PC-9 (cell line): ENCODE measurements at regions not wholly inside any gene's neighbourhood (a gene's known extent, or its start where the extent isn't known, plus 50 kb on each side); places are given as distances from the start of the nearest gene placed in this dataset.

Source experiments
- EZH2 ChIP-seq: fragments of 200-600 bp; sonication (generic); IDR thresholded peaks from 2 replicates; pipeline ENCODE4 v1.8.0; 2017; ENCODE audit warnings: antibody characterized with exemption, low read depth
- TF ChIP-seq, protein P1 (sequence below): fragments of 200-600 bp; sonication (generic); conservative IDR thresholded peaks from 2 replicates; pipeline ENCODE4 v1.6.1; 2017; ENCODE audit warnings: mixed run types, antibody characterized with exemption, mild to moderate bottlenecking, moderate library complexity

DNA sequence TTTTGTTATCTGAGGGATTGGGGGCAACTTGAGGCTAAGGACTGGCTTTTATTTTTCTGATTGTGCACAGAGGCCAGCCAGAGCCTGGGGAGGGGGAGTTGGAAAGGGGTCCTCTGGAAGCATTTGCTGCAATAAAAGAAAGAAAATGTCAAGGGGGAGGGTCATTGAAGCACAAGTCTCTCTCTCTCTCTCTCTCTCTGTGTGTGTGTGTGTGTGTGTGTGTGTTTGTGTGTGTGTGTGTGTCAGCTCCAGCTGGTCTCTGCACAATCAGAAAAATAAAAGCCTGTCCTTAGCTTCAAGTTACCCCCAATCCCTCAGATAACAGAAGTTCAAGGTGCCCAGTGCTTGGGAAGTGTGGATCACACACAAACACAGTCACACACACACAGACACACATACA, 52.1 kb upstream of the CCDC174 start:
- TF ChIP-seq, protein P1, sequence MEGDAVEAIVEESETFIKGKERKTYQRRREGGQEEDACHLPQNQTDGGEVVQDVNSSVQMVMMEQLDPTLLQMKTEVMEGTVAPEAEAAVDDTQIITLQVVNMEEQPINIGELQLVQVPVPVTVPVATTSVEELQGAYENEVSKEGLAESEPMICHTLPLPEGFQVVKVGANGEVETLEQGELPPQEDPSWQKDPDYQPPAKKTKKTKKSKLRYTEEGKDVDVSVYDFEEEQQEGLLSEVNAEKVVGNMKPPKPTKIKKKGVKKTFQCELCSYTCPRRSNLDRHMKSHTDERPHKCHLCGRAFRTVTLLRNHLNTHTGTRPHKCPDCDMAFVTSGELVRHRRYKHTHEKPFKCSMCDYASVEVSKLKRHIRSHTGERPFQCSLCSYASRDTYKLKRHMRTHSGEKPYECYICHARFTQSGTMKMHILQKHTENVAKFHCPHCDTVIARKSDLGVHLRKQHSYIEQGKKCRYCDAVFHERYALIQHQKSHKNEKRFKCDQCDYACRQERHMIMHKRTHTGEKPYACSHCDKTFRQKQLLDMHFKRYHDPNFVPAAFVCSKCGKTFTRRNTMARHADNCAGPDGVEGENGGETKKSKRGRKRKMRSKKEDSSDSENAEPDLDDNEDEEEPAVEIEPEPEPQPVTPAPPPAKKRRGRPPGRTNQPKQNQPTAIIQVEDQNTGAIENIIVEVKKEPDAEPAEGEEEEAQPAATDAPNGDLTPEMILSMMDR = no peak
- no peak for TF ChIP-seq EZH2
